Keratinocyte (primary cell): ENCODE measurements at regions not wholly inside any gene's neighbourhood (a gene's known extent, or its start where the extent isn't known, plus 50 kb on each side); places are given as distances from the start of the nearest gene placed in this dataset.

Source experiments
- CTCF ChIP-seq, 3 experiments: IDR thresholded peaks in 1 of 3; conservative IDR thresholded peaks in 1 of 3; optimal IDR thresholded peaks in 1 of 3; 2 replicates in 2 of 3; 3 replicates in 1 of 3; pipeline versions ENCODE3 to v1.5.1; 2011; ENCODE audit warnings: low read length in 3 of 3, mild to moderate bottlenecking in 3 of 3, moderate library complexity in 2 of 3, control low read depth in 1 of 3, inconsistent platforms in 1 of 3; ENCODE audit not compliant: insufficient read depth in 2 of 3; ENCODE audit errors: extremely low read depth in 1 of 3
- EZH2 ChIP-seq: IDR thresholded peaks from one replicate; pipeline ENCODE4 v1.6.1; 2012; ENCODE audit warnings: inconsistent platforms, mild to moderate bottlenecking, low read length, moderate library complexity

GRCh38 chr12:77163074-77164038 is 98.0 kb upstream of the E2F7 start:
- TF ChIP-seq CTCF (optimal IDR thresholded peaks at IDR 0.05 in 1 of 3, IDR thresholded peaks at IDR 0.05 in 1 of 3, conservative IDR thresholded peaks at IDR 0.05 in 1 of 3; ENCODE audit: extremely low read depth in 1 of 3, insufficient read depth in 2 of 3, low read length in 3 of 3) (no peak), EZH2 (no peak)
